Stomach (tissue), 4 donors: ENCODE measurements at regions not wholly inside any gene's neighbourhood (a gene's known extent, or its start where the extent isn't known, plus 50 kb on each side); places are given as distances from the start of the nearest gene placed in this dataset.

Experiments
- EP300 ChIP-seq: sonication (generic); formaldehyde crosslinking; IDR thresholded peaks from one replicate; pipeline ENCODE4 v1.6.1; 2017; ENCODE audit warnings: antibody characterized with exemption
- POLR2A ChIP-seq, 4 donors: fragments of 450-650 bp; IDR thresholded peaks; one replicate each; pipeline ENCODE4 v1.6.1; 2016; ENCODE audit warnings: antibody characterized with exemption in 4 of 4, control low read depth in 2 of 4, mild to moderate bottlenecking in 1 of 4, moderate library complexity in 1 of 4
- POLR2AphosphoS5 ChIP-seq, 3 donors: sonication (generic); formaldehyde crosslinking; IDR thresholded peaks; one replicate each; pipeline ENCODE4 v1.6.1; 2016; ENCODE audit warnings: antibody characterized with exemption in 3 of 3
- TF ChIP-seq, protein P1 (sequence below), 7 experiments: fragments of 450-650 bp in 4 of 7; fragments of 200-600 bp in 3 of 7; sonication (generic) in 3 of 7; IDR thresholded peaks; one replicate each; pipeline ENCODE4 v1.5.1; 2016 to 2019; ENCODE audit warnings: antibody characterized with exemption in 7 of 7, control low read depth in 2 of 7, mild to moderate bottlenecking in 1 of 7

DNA sequence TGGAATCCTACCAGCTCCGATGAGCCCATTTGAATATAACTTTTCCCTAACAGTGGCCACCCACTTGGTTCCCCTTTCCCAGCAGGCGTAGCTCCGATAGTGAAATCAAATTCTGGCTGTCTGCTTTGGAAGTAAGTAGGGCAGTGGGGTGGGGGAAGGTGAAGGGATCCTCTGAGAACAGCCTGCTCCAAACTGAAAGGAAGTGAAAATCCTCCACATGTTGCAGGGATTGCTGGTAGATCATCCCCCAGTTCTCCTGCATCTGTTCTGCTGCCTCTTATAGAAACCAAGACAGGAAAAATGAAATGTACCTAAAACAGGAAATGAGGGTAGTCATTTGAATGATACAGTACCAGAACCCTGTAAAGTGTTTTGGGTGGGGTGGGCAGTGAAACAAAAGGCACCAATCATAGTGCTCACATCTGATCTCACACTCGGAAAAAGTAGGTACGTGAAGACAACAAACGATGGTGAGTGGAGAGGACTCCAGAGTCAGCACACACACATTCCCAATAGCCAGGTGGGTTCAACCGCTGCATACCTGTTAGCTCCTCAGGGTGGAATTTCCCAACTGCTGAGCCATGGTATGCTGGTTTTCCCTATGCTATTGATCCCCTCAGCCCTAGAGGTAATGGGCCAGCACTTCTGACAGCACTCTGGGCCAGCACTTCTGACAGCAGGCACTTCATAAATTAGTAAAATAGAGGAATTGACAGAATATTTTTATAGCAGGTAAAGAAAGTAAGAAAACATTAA is 304.9 kb upstream of the ADAMTS9 start:
- TF ChIP-seq POLR2AphosphoS5 (IDR thresholded peaks at IDR 0.05): no peak
- no peak for TF ChIP-seq POLR2A (IDR thresholded peaks at IDR 0.05)
- TF ChIP-seq, protein P1, sequence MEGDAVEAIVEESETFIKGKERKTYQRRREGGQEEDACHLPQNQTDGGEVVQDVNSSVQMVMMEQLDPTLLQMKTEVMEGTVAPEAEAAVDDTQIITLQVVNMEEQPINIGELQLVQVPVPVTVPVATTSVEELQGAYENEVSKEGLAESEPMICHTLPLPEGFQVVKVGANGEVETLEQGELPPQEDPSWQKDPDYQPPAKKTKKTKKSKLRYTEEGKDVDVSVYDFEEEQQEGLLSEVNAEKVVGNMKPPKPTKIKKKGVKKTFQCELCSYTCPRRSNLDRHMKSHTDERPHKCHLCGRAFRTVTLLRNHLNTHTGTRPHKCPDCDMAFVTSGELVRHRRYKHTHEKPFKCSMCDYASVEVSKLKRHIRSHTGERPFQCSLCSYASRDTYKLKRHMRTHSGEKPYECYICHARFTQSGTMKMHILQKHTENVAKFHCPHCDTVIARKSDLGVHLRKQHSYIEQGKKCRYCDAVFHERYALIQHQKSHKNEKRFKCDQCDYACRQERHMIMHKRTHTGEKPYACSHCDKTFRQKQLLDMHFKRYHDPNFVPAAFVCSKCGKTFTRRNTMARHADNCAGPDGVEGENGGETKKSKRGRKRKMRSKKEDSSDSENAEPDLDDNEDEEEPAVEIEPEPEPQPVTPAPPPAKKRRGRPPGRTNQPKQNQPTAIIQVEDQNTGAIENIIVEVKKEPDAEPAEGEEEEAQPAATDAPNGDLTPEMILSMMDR (IDR thresholded peaks at IDR 0.05): no peak
- TF ChIP-seq EP300: no peak
